Fibroblast of the aortic adventitia (primary cell): ENCODE measurements at regions not wholly inside any gene's neighbourhood (a gene's known extent, or its start where the extent isn't known, plus 50 kb on each side); places are given as distances from the start of the nearest gene placed in this dataset.

Source experiments
- DNase-seq: peaks from one replicate; pipeline ENCODE4 v3.0.0-alpha.2; 2010; ENCODE audit warnings: low read depth
- H3K4me3 ChIP-seq: 2 replicates; pipeline ENCODE4 v1.5.1; 2011; ENCODE audit warnings: low read depth, mild to moderate bottlenecking, control low read depth, low read length, moderate library complexity
- CTCF ChIP-seq: IDR thresholded peaks from 2 replicates; pipeline ENCODE4 v1.5.1; 2011; ENCODE audit warnings: mild to moderate bottlenecking, low read length, control low read depth, inconsistent platforms; ENCODE audit not compliant: insufficient read depth

GRCh38 chr1:221856228-221857093, 114.6 kb upstream of the DUSP10 start:
- no peak for TF ChIP-seq CTCF
- DNase-seq = peak; percentile 52
- H3K4me3 ChIP-seq = no peak overlapping the region

- TF ChIP-seq CTCF = no peak
- DNase-seq = no peak
Measured at GRCh38 chr1:221855156-221855555, 113.3 kb upstream of the DUSP10 start.

GRCh38 chr1:221851336-221851735, 109.4 kb upstream of the DUSP10 start:
- TF ChIP-seq CTCF = no peak
- DNase-seq = no peak
- H3K4me3 ChIP-seq = no peak overlapping the region

More at GRCh38 chr1:221855156-221855555, 113.3 kb upstream of the DUSP10 start:
- H3K4me3 ChIP-seq = no peak overlapping the region

- TF ChIP-seq CTCF = no peak
- DNase-seq = no peak
- H3K4me3 ChIP-seq = no peak overlapping the region
Measured at GRCh38 chr1:221850470-221851187, 108.7 kb upstream of the DUSP10 start.

- no peak overlapping the region for H3K4me3 ChIP-seq
- no peak for DNase-seq
- no peak for TF ChIP-seq CTCF
Measured at GRCh38 chr1:221849897-221850296, 108.0 kb upstream of the DUSP10 start.

- H3K4me3 ChIP-seq = no peak overlapping the region
- TF ChIP-seq CTCF = no peak
- no peak for DNase-seq
Measured at GRCh38 chr1:221849110-221849509, 107.2 kb upstream of the DUSP10 start.
